Right forelimb (tissue), 1 donor: ENCODE measurements at regions not wholly inside any gene's neighbourhood (a gene's known extent, or its start where the extent isn't known, plus 50 kb on each side); places are given as distances from the start of the nearest gene placed in this dataset.

ENCODE experiments used
- DNase-seq: peaks from one replicate; pipeline ENCODE4 v3.0.0-alpha.2; 2018

DNA sequence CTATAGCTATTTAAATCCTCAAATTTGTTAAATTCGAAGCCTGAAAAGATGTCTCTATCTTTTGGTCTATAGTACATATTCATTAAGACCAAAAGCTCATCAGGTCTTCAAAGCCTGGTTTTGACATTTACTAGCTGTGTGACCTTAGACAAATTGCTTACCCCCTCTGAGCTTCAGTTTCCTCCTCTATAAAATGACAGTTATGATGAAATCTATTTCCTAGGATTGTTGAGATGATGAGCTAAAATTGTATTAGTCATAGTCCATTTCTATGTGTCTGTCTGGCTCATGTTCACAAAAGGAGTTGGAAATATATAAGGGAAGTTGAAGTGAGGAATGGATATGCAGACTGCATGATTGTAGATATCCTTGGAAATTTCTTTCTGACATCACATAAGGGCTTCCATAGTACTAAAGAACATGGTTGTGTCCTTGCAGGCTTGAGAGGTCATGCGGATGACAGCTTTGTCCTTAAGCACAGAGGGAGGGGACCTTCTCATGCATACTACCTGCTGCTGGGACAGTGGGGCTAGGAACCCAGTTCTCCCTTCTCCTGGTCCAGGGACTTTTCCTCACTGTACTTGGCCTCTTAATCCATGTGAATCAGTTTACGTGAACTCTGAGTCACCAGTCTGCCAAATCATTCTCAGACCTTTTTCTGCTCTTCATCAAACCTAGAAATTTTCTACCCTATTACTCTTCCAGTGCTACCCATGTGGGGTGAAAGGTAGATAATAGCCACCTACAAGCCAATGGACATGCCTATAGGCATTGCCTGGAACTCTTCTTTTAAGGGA lies 487.5 kb upstream of the SALL1 start:
- DNase-seq = no peak

DNA sequence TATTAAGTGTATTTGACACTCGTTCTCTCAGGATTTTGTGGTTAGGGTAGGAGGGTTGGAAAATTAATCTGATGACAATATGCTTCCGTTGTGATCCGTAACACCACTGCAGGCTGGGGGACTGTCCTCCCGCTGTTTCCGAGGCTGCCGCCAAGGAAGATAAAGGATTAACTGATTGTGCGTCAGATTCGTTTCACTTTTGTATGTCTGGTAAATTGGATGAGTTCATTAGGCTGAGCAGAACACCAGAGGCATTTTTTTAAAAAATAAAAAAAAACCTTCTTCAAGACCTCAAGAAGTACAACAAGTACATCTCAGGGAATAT lies 486.7 kb upstream of the SALL1 start:
- DNase-seq = no peak

DNA sequence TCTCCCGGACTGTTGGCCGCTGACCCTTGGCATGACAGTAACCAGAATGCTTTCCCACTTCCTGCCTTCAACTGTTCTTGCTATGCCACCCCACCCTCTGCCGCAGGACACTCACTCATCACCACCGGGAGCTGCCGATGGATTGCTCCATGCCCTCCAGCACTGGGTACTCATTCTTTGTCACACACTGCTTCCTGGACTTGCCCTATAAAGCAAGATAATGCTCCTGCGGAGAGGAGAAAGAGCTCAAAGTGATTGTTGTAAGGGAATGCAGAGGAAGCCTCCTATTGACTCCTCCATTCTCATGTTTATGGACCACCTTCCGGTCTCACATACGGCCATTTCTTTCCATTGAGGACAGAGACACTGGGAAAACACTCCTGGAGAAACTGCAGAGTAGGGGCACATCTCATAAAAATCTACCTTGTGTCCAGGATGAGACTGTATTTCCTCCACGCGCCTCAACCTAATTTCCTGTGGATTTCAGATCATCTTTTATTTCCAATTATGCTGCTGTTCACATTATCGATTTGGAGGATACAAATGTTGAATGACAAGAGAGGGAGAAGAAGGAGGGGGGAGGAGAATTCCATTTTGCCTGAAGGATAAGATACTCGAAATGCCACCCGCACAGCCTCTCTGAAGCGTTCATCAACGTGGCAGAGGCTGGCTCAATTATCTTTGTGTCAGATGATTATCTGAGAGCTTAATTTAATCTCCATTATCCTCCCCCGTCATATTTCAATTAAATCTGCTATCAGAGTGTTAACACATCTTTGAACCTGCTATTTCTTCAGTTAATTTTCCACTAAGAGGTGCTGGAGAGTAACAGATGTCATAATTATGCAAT lies 486.1 kb upstream of the SALL1 start:
- DNase-seq = no peak

DNA sequence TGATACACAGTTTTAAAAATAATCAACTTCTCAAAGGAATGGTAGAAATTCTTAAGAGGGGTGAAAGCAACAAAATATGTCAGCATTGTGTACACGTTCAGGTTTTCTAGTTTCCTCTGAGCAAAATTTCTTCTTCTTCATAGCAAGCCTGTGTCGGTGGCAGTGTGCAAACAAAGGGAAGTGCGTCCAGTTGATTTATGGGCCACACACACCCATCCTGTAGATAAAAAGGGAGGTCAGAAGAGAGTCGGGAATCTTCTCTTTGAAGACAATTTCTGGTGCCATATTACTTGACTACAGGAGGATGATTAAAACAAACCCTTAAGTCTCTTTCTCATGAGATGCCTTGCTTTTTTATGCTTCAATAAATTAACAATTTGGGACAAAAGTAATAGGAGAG lies 484.1 kb upstream of the SALL1 start:
- no peak for DNase-seq

DNA sequence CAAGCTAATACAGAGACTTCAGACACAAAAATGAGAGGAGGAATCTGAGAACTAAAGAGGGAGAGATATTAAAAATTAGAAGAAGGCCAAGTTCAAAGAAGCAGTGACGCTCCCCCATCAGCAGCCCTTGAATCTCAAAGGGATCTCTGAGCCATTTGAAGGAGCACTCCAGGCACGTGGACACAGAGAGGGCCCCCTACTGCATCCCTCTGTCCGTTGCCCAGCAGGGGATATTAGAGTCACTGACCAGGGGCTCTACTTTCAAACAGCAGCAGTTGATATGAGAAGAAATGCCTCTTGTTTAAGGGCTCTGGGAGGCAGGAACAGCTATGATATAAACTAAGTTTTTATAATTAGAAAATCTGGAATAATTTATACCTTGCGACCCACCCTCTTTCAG lies 479.0 kb upstream of the SALL1 start:
- no peak for DNase-seq

DNA sequence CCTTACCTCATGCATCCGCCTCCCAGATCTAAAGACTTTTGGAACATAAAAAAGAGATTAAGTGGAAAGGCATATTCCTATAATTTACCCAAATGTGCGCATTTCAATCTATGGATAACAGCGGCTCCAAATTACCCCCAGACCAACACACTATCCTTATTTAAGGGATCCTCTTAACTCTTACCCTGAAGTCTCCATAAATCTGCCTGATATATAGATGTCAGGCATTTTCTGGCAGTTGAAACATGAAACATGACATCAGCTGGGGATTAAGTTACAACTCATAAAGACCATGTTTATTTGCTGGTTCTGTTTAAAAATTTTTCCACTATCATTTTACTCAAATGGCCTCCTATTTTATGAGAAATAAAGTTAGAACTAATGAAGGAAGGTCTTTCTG lies 478.5 kb upstream of the SALL1 start:
- no peak for DNase-seq

DNA sequence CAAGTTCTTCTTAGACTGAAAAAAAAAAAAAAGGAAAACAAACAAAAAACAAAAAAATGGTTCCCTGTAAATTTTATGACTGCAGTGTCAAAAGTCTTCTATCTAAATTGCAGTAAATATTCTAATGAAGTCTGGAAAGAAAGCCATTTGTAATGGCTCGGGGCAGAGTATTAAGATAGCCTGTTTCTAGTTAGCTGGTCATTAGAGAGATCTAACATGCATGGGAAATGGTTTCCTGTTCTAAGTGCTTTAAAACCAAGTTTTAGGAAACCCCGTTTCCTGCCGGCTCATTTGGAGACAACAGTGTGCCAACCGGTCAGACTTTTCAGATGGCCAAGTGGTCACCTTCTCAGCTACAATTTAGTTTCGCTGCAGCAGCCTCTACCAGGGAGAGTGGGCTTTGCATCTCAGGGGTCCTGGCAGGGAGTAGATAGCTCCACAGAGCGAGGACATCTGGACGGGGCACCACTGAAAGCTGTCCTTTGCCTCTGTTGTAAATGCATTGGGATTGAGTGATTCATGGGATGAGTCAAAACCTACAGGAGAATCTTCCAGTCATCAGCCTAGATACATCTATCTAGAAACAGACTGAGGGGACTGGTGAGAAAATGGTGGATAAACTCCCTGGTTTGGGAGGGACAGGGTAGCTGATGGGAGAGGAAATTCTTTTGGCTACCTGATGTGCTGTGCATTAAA lies 473.2 kb upstream of the SALL1 start:
- DNase-seq = no peak

DNA sequence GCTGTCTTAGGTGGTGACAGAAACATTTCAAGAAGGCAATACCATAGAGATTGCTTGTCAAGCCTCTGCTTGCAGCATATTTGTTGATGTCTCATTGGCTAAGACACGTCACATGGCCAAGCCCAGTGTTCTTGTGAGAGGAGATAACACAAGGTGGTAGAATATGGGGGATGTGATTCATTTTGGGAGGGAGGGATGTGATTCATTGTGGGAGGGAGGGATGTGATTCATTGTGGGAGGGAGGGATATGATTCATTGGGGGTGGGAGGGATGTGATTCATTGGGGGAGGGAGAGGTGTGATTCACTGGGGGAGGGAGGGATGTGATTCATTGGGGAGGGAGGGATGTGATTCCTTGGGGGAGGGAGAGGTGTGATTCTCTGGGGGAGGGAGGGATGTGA lies 470.5 kb upstream of the SALL1 start:
- no peak for DNase-seq

DNA sequence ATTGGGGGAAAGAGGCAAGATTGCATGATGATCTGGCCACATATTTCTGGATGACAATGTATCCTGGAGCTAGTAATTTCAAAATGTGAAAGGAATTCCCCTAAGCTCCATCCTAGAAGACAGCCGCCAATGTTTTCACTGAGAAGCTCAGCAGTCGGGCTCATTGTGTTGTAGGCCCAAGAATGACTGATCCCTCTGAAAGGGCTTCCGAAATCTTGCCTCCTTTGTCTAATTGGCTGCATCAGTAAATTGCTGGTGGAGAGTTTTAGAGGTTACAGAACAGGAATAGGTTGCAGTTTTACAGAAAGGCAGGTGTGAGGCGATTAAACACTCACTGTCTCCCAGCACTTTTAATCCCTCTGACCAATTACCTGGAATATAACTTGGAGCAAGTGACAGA lies 464.1 kb upstream of the SALL1 start:
- DNase-seq = no peak

DNA sequence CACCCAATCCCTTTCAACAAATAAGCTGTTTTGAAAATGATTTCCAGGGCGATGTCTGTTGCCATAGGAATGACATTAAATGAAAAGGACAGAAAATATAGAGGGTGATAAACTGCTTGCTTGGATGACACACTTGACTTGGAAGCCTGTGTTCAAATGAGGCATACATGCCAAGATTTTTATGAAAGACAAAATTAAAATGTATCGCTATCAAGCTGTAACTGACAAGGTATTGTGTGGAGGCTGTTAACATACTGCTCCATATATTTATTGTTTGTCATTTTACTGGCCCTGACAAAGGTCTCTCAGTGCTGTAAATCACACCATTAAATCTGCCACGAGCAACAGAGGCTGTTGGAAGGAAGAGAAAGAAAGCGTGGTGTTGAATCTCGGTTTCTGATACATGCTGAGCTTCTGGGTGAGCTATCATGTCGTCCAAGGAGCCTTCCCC lies 456.2 kb upstream of the SALL1 start:
- no peak for DNase-seq

DNA sequence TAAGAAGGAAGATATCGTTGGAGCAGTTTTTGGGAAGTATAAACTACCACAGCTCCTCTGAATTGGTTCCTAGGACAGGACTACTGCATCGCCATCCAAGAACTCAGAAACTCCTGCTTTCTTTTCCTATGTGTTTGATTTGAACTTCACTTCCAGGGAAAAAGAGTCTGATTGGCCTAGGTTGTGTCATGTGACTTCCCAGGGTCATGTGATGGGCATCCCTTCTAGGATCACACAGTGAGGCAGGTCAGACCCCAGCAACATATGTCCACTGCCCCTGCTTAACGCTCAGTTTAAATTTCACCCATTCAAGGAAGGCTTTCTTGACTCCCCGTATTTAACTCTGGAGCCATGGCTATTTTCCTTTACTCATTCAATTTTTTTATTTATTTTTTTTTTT lies 445.2 kb upstream of the SALL1 start:
- DNase-seq = no peak

DNA sequence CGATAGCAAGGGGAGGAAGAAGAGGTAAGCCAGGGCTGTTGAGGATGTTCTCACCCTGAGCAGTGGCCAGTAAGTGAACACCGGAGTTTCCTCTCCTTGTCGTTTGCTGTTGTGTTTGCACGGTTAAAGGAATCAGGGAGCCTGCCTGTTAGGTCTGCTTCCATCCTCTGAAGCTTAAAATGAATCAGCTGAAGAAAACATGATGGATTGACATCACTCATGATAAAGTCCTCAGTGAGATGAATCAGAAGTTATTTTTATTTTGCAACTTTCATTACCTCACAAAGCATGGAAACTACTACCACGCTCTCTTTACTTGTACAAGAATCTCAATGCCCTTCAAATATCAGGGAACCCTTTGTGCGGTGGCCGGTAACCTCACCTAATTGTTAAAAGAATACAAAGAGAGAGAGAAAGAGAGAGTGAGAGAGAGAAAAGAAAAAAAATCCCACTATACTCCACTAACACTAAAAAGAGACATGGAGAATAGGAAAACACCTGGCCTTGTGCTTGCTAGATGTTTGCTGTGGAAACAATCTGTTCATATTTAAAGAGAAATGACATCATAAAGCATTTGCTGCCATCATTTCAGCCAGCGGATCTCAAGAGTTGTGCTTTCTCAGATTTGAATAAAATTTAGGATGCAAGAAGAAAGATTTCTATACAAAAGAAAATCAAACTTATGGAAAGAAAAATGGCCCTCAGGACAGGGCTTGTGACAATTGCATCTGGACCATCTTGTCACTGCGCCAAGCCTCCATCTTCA lies 441.6 kb upstream of the SALL1 start:
- no peak for DNase-seq

DNA sequence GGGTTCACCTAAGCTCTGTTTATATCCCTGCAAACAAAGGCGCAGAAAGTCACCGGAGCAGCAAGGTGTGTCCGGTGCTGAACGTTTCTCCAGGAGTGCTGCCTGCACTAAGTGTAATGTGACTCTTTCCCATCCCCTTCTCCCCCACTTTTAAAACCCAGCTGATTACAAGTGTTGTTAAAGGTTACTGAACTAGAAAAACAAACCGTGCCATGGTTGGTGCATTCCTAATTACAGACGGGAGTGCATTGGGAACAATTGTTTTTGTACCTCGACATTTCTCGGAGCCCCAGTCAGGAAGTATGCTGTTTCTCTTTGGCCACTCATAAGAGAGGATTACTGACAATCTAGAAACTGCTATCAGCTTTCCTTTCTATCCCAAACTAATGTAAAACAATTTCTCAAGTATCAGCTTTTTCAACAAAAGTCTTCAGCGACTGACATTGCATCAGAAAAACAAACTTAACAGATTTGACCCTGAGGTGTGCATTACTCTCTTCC lies 441.0 kb upstream of the SALL1 start:
- no peak for DNase-seq

DNA sequence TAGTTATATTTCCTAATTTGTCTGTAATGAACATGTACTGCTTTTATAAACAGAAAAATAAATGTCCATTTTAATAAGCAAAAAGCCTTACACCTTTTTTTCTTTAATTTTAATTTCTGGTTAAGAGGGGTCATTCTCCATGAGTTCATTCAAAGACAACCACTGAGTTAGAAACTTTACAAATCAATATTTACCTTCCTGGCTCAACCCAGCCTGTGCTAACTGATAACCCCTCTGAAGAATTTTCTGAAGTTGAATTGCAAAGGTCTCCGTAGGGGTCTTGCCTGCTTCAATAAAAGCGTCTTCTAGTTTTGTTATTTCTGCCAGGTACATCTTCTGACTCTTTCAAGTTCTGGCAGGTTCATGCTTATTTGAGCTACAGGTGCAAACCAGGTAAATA lies 440.4 kb upstream of the SALL1 start:
- DNase-seq = no peak

DNA sequence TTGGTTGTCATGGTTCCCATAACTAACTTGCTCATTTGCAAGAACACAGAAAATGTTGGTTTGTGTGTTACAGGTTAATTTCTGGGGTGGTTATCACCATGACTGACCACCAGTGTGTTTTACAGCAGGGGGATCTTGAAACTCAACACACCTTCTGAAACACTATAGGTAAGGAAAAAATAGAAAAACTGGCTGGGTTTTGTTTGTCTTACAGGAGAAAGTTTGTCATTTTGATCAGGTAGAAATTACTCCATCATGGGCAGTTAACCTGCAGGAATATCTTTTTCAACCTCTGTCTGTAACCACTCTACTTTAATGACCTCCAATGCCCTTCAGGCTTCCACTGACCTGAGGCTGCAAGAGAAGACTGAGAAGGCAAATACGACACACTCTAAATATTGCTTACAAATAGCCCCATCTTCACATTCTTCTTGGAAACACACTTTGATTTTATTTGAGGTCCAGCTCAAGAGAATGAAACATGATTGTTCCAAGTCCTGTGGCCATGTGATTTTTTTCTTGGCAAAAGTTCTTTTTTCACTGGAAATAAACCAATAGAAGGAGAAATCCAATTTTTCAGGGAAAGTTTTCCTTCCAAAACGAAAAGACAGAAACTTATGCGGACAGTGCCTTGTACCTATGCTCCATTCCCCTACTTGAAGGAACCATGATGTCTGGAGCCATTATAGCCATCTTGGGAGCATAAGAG lies 428.7 kb upstream of the SALL1 start:
- DNase-seq = no peak

DNA sequence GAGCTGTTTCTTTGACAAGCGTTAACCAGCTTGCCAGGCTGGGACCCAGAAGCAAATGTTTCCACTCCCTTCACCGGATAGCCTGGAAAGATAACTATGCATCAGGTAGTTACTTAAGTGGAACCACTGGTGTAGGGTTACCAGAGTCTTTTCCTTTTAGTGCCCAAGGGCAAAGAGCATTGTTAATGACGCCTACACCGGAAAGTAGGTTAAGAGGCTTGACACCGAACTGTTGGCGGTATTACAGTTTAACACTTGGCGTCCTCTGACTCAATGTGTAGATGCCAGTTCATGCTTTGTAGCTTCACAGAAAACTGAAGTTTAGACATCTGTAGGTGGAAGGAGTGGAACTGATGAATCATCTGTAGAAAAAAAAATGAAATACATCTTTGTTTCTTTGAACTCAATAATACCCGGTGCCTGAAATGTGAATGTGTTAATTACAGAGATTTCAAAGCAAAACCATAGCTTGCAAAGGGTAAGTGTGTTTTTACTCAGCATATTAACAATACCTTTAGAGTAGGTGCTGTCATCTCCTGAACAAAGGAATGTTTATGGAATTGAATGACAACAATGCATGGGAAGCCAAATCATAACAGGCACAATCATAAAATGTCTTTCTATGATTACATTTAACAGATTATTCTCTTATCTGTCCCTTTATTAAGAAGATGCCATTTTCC lies 426.7 kb upstream of the SALL1 start:
- DNase-seq = no peak

DNA sequence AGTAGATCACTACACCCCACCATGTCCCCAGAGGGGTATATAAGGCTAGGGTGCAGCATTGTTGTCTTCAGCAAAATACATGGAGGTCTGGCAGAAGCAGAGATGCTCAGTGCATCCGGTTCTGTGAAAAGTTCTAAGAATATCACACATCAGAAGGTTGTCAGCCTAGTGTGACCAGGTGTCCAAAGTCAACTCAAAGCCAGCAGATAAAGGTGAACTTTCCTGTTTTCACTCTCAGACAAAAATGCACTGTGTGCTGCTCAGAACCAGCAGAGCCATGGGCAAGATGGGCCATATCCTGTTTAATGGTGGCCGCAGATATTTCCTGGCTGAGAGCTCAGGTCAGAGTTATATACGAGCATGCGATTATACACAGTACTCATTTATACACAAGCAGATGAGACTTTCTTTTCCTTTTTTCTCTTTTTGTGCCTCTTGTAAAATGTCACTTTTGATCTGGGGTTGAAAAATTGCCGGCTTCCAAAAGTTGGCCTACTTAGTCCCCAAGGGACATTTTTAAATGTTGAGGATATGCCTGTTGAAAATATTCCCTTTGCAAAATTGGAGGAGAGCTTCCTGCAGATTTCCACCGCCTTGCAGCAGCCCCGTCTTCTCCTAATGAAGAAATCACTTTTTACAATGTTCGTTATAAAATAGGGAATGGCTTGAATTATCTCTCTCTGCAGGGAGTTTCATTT lies 425.6 kb upstream of the SALL1 start:
- no peak for DNase-seq

DNA sequence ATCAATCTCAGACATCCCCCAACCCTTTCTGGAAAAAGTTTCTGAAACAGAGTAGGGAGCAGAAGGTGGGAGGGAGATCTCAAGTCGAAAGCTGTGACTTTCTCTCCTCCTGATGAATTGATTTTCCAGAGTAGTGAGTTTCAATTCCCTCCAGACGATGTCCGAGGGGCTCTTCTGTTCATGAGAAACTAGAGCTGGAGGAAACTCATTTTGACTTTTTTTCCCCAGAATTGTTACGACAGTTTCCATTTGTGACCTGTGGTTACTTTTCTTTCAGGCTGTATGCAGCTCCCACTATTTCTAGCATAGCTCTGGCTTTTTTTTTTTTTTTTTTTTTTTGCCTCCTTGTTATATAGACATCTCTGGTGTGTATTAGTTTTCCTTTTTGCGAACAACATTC lies 422.1 kb upstream of the SALL1 start:
- DNase-seq = no peak

DNA sequence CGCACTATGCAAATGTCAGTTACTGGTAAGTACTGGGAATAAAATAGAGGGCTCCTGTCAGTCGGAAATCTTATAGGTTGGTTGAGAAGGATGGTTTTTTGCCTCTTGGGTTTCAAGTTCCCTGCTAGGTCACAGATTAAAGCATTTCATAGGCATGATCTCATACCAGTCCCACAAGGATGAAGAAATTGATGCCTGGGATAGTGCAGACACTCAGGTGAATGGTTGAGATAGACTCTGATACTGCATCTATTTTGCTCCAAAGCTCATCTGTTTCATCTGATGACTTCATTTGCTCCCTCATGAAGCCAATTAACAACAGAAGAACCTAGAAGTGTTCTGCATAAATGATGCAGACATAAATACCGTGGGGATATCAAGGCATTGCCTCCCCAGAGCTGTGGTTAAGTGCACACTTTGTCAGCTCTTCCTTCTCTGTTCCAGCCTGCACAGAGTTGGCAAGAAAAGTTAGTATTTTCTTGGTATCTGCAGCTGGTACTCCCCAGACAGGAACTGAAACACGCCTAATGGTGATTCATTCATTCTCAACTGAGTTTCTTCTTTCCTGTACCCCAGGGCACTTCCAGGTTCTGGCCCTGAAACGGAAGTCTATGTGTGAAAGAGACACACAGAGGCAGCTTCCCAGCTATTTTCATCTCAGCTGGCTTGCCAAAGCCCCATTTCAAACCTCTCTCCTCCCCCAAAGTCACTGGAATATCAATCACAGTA lies 418.3 kb upstream of the SALL1 start:
- no peak for DNase-seq

DNA sequence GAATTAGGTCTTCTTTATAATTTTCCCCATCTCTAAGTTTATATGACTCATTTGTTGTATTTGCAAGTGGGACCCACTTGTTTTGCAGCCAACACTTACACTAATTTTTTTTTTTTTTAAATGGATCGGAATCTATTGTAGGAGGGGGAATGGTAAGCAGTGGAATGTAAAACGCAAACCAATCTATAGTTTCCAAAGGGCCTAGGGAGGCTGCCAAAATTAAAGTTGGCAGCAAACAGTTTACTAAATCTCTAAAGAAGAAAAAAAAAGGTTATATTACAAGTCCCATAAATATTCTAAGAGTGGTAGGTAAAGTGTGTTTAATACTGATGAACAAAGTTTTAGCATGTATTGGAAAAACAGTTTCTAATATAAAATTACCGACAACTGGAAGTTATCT lies 416.8 kb upstream of the SALL1 start:
- DNase-seq = no peak
